ENCODE measurements at regions not wholly inside any gene's neighbourhood (a gene's known extent, or its start where the extent isn't known, plus 50 kb on each side); places are given as distances from the start of the nearest gene placed in this dataset.

- no peak for TF ChIP-seq CTCF (IDR thresholded peaks at IDR 0.05)
- TF ChIP-seq POLR2AphosphoS5 (IDR thresholded peaks at IDR 0.05), result no peak
- no peak for TF ChIP-seq EP300 (IDR thresholded peaks at IDR 0.05)
- TF ChIP-seq POLR2A (IDR thresholded peaks at IDR 0.05), result no peak
- WGBS, 2 donors (ENCODE audit: low coverage in 1 of 2), result 90 to 94% methylated on average over 2 to 8 of the region's 10 CpGs
- H3K4me1 ChIP-seq, result no peaks in the 10 kb centered on the region
- H3K4me3 ChIP-seq, result no peak overlapping the region
- no peak for ATAC-seq
- no peaks in the 10 kb centered on the region for H3K36me3 ChIP-seq
- H3K9me3 ChIP-seq, result no peaks in the 10 kb centered on the region
- H3K27ac ChIP-seq, result no peak overlapping the region
- H3K27me3 ChIP-seq, result no peaks in the 10 kb centered on the region
Measured at GRCh38 chr5:86337667-86338460, 279.9 kb upstream of the COX7C start.

- no peak for ATAC-seq
- no peaks in the 10 kb centered on the region for H3K27me3 ChIP-seq
- H3K9me3 ChIP-seq, result no peaks in the 10 kb centered on the region
- H3K36me3 ChIP-seq, result no peaks in the 10 kb centered on the region
- no peak overlapping the region for H3K4me3 ChIP-seq
- TF ChIP-seq POLR2A (IDR thresholded peaks at IDR 0.05) (no peak), POLR2AphosphoS5 (IDR thresholded peaks at IDR 0.05) (no peak), EP300 (IDR thresholded peaks at IDR 0.05) (no peak), CTCF (IDR thresholded peaks at IDR 0.05) (no peak)
- H3K27ac ChIP-seq, result no peak overlapping the region
- 58 to 64% methylated on average over 1 to 2 of the region's 2 CpGs for WGBS, 2 donors (ENCODE audit: low coverage in 1 of 2)
- peaks cover 0 to 20% (median 0%) of the 10 kb centered on the region in 3 donors for H3K4me1 ChIP-seq
Measured at GRCh38 chr5:86354664-86355063, 263.1 kb upstream of the COX7C start.

GRCh38 chr5:86360801-86361200, 256.9 kb upstream of the COX7C start:
- no peaks in the 10 kb centered on the region for H3K9me3 ChIP-seq
- H3K4me1 ChIP-seq, result no peaks in the 10 kb centered on the region
- WGBS, 2 donors (ENCODE audit: low coverage in 1 of 2), result 63 to 94% methylated on average over 1 of the region's 1 CpG
- H3K36me3 ChIP-seq, result no peaks in the 10 kb centered on the region
- no peak for TF ChIP-seq POLR2A (IDR thresholded peaks at IDR 0.05)
- TF ChIP-seq EP300 (IDR thresholded peaks at IDR 0.05), result no peak
- TF ChIP-seq POLR2AphosphoS5 (IDR thresholded peaks at IDR 0.05), result no peak
- no peak for TF ChIP-seq CTCF (IDR thresholded peaks at IDR 0.05)
- no peaks in the 10 kb centered on the region for H3K27me3 ChIP-seq
- no peak overlapping the region for H3K4me3 ChIP-seq
- ATAC-seq, result no peak
- no peak overlapping the region for H3K27ac ChIP-seq

GRCh38 chr5:86371061-86371460, 246.7 kb upstream of the COX7C start:
- Histone ChIP-seq H3K27me3 (no peaks in the 10 kb centered on the region), H3K9me3 (peaks cover 0 to 6% (median 0%) of the 10 kb centered on the region in 3 donors), H3K27ac (no peak overlapping the region), H3K4me1 (no peaks in the 10 kb centered on the region), H3K4me3 (no peak overlapping the region), H3K36me3 (no peaks in the 10 kb centered on the region)
- ATAC-seq, result no peak
- no peak for TF ChIP-seq EP300 (IDR thresholded peaks at IDR 0.05)
- no peak for TF ChIP-seq POLR2AphosphoS5 (IDR thresholded peaks at IDR 0.05)
- no peak for TF ChIP-seq POLR2A (IDR thresholded peaks at IDR 0.05)
- TF ChIP-seq CTCF (IDR thresholded peaks at IDR 0.05), result no peak

- ATAC-seq, result no peak
- Histone ChIP-seq H3K27me3 (no peaks in the 10 kb centered on the region), H3K4me3 (no peak overlapping the region), H3K4me1 (no peaks in the 10 kb centered on the region), H3K36me3 (no peaks in the 10 kb centered on the region), H3K27ac (no peak overlapping the region), H3K9me3 (peaks cover 0 to 6% (median 0%) of the 10 kb centered on the region in 3 donors)
- no peak for TF ChIP-seq CTCF (IDR thresholded peaks at IDR 0.05)
- TF ChIP-seq EP300 (IDR thresholded peaks at IDR 0.05), result no peak
- TF ChIP-seq POLR2AphosphoS5 (IDR thresholded peaks at IDR 0.05), result no peak
- no peak for TF ChIP-seq POLR2A (IDR thresholded peaks at IDR 0.05)
- WGBS, 2 donors (ENCODE audit: low coverage in 1 of 2), result 76 to 93% methylated on average over 3 of the region's 3 CpGs
Measured at GRCh38 chr5:86374611-86375010, 243.1 kb upstream of the COX7C start.

Measured in gastroesophageal sphincter (tissue), 4 donors.